ENCODE measurements at regions not wholly inside any gene's neighbourhood (a gene's known extent, or its start where the extent isn't known, plus 50 kb on each side); places are given as distances from the start of the nearest gene placed in this dataset.

DNA sequence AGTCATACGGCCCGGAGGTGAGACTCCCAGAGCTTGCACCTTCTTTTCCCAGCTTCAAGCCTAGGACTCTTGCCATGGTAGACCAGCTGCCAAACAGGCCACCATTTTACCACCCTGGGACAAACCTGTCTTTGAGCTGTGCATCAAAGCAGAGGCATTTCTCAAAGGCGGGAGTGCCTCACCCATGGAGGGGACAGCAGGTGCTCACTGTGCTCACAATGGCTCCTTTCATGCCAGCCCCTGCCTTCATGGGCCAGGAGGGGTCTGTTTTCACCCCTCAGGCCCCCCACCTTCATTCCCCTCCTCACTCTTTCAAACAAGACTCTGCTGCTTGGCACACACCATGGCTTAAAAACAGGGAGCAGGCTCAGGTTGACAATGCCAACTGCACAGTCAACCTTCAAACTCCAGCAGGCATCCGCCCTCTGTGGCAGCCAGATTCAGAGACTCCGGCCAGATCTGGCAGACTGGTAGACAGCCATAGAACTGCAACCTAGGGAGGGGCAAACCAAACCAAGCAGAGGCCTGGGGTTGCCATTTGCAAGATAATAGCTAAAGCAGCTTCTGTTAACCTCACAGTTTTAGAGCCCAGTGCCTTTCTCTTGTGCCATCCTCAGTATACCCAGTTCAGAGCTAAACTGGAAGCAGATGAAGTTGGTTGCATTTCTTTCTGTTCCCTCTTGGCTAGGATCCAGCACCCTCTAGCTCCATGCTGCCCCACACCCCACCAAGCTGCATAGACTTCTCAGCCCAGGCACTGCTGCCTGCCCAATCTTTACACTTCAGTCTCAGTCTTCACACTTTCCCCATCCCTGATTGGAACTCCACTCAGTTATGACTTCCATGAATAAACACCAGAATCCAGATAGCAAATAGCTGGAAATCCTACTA lies 93.9 kb upstream of the SPATA13 start:
- DNase-seq (ENCODE audit: low read depth, low spot score), result no peak

GRCh38 chr13:24068472-24068871 lies 92.0 kb upstream of the SPATA13 start:
- H3K4me3 ChIP-seq (ENCODE audit: low read length), result no peak overlapping the region
- no peak for DNase-seq (ENCODE audit: low read depth, low spot score)

More for the DNA sequence above, 93.9 kb upstream of the SPATA13 start:
- no peak overlapping the region for H3K4me3 ChIP-seq (ENCODE audit: low read length)

DNA sequence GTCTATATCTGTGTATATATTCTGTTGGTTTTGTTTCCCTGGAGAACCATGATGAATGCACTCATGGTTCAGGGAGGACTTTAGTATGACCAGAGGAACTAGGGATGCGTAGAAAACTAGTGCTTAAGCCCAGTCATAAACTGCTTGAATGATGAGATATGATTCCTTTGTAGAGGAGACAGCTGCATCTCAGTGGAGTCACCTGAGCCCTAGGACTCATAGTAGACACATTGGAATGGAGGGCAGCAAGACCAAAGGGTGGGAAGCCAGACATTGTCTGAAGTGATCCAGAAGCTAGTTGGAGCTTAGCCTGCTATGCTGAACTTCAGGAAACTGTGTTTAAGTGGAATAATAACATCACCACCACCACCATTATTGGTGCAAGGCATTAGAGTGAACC lies 89.5 kb upstream of the SPATA13 start:
- H3K4me3 ChIP-seq (ENCODE audit: low read length), result no peak overlapping the region
- no peak for DNase-seq (ENCODE audit: low read depth, low spot score)

DNA sequence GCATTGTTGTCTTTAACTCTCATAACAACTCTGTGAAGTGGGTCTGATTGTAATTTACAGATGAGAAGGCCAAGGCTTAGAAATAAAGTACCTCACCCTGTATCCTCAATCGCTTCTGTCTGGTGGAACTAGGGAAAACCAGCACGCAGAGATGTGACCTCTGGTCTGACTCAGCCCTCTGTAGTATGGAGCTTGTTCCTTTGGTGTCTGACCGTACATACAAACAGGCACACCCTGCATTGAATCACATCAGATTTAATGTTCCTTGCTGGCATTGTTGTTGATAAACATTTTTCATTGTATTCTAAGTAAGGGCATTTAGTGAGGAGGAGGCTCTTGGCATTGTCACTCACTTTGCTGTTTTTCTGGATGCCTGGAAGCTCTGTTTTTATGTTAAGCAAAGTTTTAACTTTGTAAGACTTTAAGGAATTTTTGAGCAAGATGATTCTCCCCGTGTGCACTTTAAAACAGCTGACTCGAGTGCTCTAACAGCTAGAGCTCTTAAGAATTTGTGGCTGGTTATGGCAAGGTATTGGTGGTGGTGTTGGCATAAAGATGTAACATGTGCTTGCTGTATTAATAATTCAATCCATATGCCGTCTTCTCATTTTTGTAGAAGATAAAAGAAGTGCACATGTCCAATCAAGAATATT lies 89.0 kb upstream of the SPATA13 start:
- no peak overlapping the region for H3K4me3 ChIP-seq (ENCODE audit: low read length)
- no peak for DNase-seq (ENCODE audit: low read depth, low spot score)

- DNase-seq (ENCODE audit: low read depth, low spot score), result no peak
- H3K4me3 ChIP-seq (ENCODE audit: low read length), result no peak overlapping the region
These were observed 86.9 kb upstream of the SPATA13 start for GRCh38 chr13:24073657-24074056.

DNA sequence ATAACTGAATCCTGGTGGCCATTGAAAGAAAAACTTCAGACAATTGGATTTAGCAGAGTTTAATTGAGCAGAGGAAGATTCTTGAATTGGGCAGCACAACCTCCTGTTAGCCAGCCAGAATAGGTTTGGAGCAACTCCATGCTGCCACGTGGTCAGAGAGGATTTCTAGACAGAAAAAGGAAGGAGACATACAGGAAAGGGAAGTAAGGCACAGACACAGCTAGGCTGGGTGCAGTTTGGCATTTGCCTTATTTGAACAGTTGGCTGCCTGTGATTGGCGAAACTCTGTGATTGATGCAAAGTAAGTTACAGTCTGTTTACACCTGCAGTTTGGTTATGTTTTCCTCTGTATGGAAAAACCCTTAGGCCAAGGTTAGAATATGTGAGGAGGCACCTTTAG lies 85.8 kb upstream of the SPATA13 start:
- no peak overlapping the region for H3K4me3 ChIP-seq (ENCODE audit: low read length)
- peak; percentile 28 for DNase-seq (ENCODE audit: low read depth, low spot score)

- no peak overlapping the region for H3K4me3 ChIP-seq (ENCODE audit: low read length)
- no peak for DNase-seq (ENCODE audit: low read depth, low spot score)
These were observed 85.2 kb upstream of the SPATA13 start for GRCh38 chr13:24075137-24075975.

GRCh38 chr13:24076109-24076508 lies 84.4 kb upstream of the SPATA13 start:
- DNase-seq (ENCODE audit: low read depth, low spot score), result no peak
- no peak overlapping the region for H3K4me3 ChIP-seq (ENCODE audit: low read length)

GRCh38 chr13:24076636-24077035 lies 83.9 kb upstream of the SPATA13 start:
- H3K4me3 ChIP-seq (ENCODE audit: low read length), result no peak overlapping the region
- no peak for DNase-seq (ENCODE audit: low read depth, low spot score)

DNA sequence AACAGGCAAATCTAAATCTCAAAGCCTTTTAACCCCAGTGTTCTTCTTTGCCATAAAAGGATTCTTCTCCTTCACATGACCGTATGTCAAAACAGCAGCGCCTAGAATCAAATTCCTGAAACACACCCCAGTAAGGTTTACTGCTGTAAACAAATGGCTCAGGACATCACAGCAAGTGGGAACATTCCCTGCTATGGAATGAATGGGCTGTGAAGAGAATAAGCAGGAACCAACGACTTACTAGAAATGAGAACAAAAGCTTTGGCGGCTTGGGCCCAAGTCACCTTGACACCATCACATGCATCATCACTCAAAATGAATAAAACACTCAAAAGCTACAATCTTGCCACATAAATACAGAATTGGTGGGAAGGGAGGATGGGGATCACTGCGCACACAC lies 80.4 kb upstream of the SPATA13 start:
- no peak overlapping the region for H3K4me3 ChIP-seq (ENCODE audit: low read length)
- DNase-seq (ENCODE audit: low read depth, low spot score), result no peak

DNA sequence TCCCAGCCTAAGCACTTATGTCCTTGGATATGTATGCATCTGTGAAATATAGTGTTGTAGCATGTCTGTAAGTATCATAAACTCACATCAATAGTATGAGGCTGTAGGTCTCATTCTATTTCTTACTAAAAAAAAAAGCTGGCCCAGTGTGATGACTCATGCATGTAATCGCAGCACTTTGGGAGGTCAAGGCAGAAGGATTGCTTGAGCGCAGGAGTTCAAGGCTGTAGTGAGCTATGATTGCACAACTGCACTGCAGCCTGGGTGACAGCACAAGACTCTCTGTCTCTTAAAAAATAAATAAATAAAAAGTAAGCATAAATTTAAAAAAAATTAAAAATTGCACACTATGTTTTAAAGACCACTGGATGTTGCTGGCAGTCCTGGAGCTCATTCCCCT lies 79.1 kb upstream of the SPATA13 start:
- no peak overlapping the region for H3K4me3 ChIP-seq (ENCODE audit: low read length)
- DNase-seq (ENCODE audit: low read depth, low spot score), result no peak

- no peak overlapping the region for H3K4me3 ChIP-seq (ENCODE audit: low read length)
- DNase-seq (ENCODE audit: low read depth, low spot score), result no peak
These were observed 77.4 kb upstream of the SPATA13 start for GRCh38 chr13:24083141-24083540.

GRCh38 chr13:24083722-24084421 lies 76.6 kb upstream of the SPATA13 start:
- H3K4me3 ChIP-seq (ENCODE audit: low read length), result no peak overlapping the region
- DNase-seq (ENCODE audit: low read depth, low spot score), result no peak

DNA sequence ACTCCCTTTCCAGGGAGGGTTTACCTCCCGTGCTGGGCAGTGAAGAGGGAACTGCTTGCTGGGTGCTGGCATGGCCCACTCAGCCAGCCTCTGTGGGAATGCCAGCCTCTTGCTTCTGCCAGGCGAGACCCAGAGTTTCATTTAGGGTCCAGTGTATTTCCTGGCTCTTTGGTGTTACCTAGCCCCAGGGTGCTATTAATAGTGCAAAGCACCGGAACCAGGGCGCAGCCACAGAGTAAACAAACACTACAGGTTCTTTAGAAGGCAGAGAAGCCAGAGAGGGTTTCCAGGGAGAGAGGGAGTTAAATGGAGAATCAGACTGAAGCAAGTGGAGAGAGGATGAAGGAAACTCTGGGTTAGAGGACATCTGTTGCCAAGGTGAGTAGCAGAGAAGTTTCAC lies 74.9 kb upstream of the SPATA13 start:
- no peak overlapping the region for H3K4me3 ChIP-seq (ENCODE audit: low read length)
- no peak for DNase-seq (ENCODE audit: low read depth, low spot score)

GRCh38 chr13:24086642-24087041 lies 73.9 kb upstream of the SPATA13 start:
- no peak overlapping the region for H3K4me3 ChIP-seq (ENCODE audit: low read length)
- DNase-seq (ENCODE audit: low read depth, low spot score), result no peak

GRCh38 chr13:24087605-24088225 lies 72.8 kb upstream of the SPATA13 start:
- DNase-seq (ENCODE audit: low read depth, low spot score), result no peak
- H3K4me3 ChIP-seq (ENCODE audit: low read length), result no peak overlapping the region

DNA sequence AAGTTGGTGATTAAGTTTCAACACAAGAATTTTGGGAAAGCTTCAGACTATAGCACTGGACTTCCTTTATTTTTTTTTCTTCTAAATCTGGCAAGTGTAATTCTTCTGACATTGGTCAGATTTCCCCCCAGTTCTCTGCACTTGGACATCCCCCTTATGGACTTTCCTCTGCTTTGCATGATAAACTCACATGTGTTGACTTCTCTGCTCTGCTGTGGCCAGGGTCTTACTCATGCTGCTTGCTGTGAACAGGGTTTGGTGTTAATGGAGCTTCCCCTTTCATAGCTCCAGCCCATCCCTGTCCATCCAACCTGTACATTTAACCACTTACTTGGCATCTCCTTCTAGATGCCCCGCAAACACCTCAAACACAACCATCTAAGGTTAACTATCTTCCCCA lies 70.5 kb upstream of the SPATA13 start:
- no peak for DNase-seq (ENCODE audit: low read depth, low spot score)
- no peak overlapping the region for H3K4me3 ChIP-seq (ENCODE audit: low read length)

DNA sequence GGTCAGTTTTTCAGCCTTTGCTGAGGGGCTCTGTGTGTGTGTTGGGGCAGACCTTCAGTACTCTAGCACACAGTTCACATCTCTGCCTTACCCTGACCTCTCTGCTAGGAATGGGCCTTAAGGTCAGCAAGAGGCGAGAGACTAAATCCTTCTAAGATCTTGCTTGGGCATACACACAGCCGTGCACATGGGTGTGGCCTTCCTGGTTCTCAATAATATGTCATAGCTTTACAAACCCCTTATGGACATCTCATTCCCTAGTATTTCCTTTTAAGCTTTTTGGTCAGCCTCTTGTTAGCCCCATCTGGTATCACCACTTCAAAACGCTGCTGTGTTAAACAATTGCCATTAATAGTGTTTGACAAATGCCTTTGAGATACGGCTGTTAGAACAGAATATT lies 69.4 kb upstream of the SPATA13 start:
- no peak for DNase-seq (ENCODE audit: low read depth, low spot score)
- no peak overlapping the region for H3K4me3 ChIP-seq (ENCODE audit: low read length)

DNA sequence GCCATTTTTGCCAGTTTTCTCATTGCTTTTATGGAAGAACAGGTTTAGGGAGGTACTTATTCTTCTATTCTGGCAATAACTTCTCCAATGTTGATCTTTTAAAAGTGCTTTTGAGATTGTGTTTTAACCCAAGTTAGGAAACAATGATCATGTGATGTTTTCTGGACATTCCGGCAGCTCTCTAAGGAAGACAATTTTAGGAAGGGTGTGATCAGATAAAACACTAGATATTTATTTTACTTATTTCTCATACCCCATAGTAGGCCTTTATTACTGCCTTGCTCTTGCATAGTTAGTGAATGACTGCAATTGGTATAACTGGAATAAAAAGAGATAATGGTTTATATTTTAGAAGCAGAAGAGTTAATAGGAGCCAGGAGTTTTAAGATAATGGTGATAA lies 68.4 kb upstream of the SPATA13 start:
- DNase-seq (ENCODE audit: low read depth, low spot score), result no peak
- H3K4me3 ChIP-seq (ENCODE audit: low read length), result no peak overlapping the region
